ENCODE measurements at regions not wholly inside any gene's neighbourhood (a gene's known extent, or its start where the extent isn't known, plus 50 kb on each side); places are given as distances from the start of the nearest gene placed in this dataset.

GRCh38 chr5:72623323-72623722, 116.1 kb upstream of the ZNF366 start (continued):
- no peak for TF ChIP-seq CHD7 (IDR thresholded peaks at IDR 0.05; ENCODE audit: insufficient replicate concordance, low read length)
- no peak for TF ChIP-seq RNF2 (IDR thresholded peaks at IDR 0.05; ENCODE audit: borderline replicate concordance, low read depth, low read length, missing control alignments, poor library complexity, severe bottlenecking)
- no peak for TF ChIP-seq NANOG (IDR thresholded peaks at IDR 0.05; ENCODE audit: insufficient read depth, low read depth, low read length, poor library complexity, severe bottlenecking)
- TF ChIP-seq, protein P1, sequence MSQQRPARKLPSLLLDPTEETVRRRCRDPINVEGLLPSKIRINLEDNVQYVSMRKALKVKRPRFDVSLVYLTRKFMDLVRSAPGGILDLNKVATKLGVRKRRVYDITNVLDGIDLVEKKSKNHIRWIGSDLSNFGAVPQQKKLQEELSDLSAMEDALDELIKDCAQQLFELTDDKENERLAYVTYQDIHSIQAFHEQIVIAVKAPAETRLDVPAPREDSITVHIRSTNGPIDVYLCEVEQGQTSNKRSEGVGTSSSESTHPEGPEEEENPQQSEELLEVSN (IDR thresholded peaks at IDR 0.05) = no peak
- TF ChIP-seq POLR2AphosphoS5 (IDR thresholded peaks at IDR 0.05; ENCODE audit: low read depth, low read length) = no peak
- TF ChIP-seq HDAC2 (IDR thresholded peaks at IDR 0.05; ENCODE audit: borderline replicate concordance in 1 of 2, low read depth in 2 of 2, low read length in 2 of 2) = no peak
- TF ChIP-seq RBBP5 (IDR thresholded peaks at IDR 0.05; ENCODE audit: borderline replicate concordance, low read depth, low read length) = no peak
- no peak for TF ChIP-seq JUND (IDR thresholded peaks at IDR 0.05; ENCODE audit: low read length)
- TF ChIP-seq TAF7 (optimal IDR thresholded peaks at IDR 0.05; ENCODE audit: borderline replicate concordance, low read depth, low read length) = no peak
- no peak for TF ChIP-seq EP300 (IDR thresholded peaks at IDR 0.05; ENCODE audit: borderline replicate concordance in 1 of 2, low read depth in 2 of 2, low read length in 2 of 2)

Measured in H1 (cell line).